B cell (primary cell): ENCODE measurements at regions not wholly inside any gene's neighbourhood (a gene's known extent, or its start where the extent isn't known, plus 50 kb on each side); places are given as distances from the start of the nearest gene placed in this dataset.

Source experiments
- CTCF ChIP-seq: fragments of 200-600 bp; IDR thresholded peaks from one replicate; pipeline ENCODE4 v1.8.0; 2022; ENCODE audit warnings: antibody characterized with exemption, mild to moderate bottlenecking
- EZH2 ChIP-seq: IDR thresholded peaks from 2 replicates; pipeline ENCODE4 v1.6.1; 2012; ENCODE audit warnings: borderline replicate concordance, low read depth, mild to moderate bottlenecking, moderate library complexity, low read length; ENCODE audit not compliant: insufficient read depth, poor library complexity, severe bottlenecking

- TF ChIP-seq EZH2 (no peak), CTCF (no peak)
Measured at GRCh38 chr6:10122164-10122563, 292.7 kb downstream of the TFAP2A start.
